H1 (cell line): ENCODE measurements at regions not wholly inside any gene's neighbourhood (a gene's known extent, or its start where the extent isn't known, plus 50 kb on each side); places are given as distances from the start of the nearest gene placed in this dataset.

Experiments
- CHD1 ChIP-seq: IDR thresholded peaks from 2 replicates; pipeline ENCODE4 v1.6.1; 2012; ENCODE audit warnings: low read depth, low read length, improper control_type of control experiment
- CTBP2 ChIP-seq: IDR thresholded peaks from 2 replicates; pipeline ENCODE4 v1.7.0; 2011; ENCODE audit warnings: borderline replicate concordance, mild to moderate bottlenecking, moderate library complexity, mixed read lengths, low read length; ENCODE audit not compliant: insufficient read depth, insufficient read length
- JUND ChIP-seq: IDR thresholded peaks from 2 replicates; pipeline ENCODE4 v1.6.1; 2011; ENCODE audit warnings: mild to moderate bottlenecking, improper control_type of control experiment, low read length
- RXRA ChIP-seq: IDR thresholded peaks from 2 replicates; pipeline ENCODE4 v1.6.1; 2011; ENCODE audit warnings: low read depth, mild to moderate bottlenecking, low read length, moderate library complexity; ENCODE audit not compliant: insufficient read depth
- SP4 ChIP-seq: IDR thresholded peaks from 2 replicates; pipeline ENCODE4 v1.6.1; 2012; ENCODE audit warnings: low read length, inconsistent platforms
- SUZ12 ChIP-seq: fragments of 200-600 bp; sonication (generic); IDR thresholded peaks from 2 replicates; pipeline ENCODE4 v1.6.1; 2012; ENCODE audit warnings: mild to moderate bottlenecking, inconsistent platforms, low read length, moderate library complexity, mixed read lengths

- TF ChIP-seq JUND (no peak), CTBP2 (no peak), SP4 (no peak), RXRA (no peak), CHD1 (no peak), SUZ12 (no peak)
These were observed 925.9 kb upstream of the EEF2KMT start (continued) for GRCh38 chr16:6023449-6023848.
